UCSD-AML1 (cell line): ENCODE measurements at regions not wholly inside any gene's neighbourhood (a gene's known extent, or its start where the extent isn't known, plus 50 kb on each side); places are given as distances from the start of the nearest gene placed in this dataset.

Source experiments
- DNase-seq: peaks from one replicate; lab custom pipeline; 2025; ENCODE audit not compliant: unreplicated experiment; lab: John Stamatoyannopoulos, UW

DNA sequence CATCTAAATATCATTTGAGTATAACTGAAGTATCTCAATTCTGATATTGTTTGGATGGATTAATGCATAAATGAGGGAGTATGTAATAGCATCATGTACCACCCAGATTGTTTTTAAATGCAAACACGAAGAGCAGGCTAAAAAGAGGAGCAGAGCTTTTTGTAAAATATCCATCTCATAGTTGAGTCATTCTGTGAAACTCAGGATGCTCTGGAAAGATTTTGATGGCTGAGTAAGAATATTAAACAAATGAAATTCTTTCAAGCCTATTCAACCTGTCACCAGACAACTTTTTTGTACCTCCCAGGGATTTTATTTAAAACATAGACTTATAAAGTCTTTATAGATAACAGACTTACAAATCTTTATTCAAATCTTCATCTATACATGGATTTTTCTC, 625.9 kb downstream of the TLE4 start:
- no peak for DNase-seq

DNA sequence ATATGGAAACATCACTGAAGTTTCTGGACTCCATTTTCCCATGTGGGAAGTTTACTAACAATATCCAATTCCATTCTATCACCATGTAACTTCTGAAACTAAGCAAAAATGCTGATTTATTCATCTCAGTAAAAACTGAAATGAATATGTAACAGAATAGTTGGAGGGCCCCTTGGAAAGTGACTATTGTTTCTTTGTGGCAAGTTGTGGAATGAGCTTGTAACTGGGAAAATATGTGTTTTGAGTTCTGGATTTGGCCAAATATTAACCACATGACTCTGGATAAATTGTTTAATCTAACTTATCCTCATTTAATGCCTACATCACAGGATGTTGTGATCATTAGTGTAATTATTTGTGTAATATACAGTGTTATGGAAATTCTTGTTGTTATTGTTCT, 619.3 kb downstream of the TLE4 start:
- no peak for DNase-seq

DNA sequence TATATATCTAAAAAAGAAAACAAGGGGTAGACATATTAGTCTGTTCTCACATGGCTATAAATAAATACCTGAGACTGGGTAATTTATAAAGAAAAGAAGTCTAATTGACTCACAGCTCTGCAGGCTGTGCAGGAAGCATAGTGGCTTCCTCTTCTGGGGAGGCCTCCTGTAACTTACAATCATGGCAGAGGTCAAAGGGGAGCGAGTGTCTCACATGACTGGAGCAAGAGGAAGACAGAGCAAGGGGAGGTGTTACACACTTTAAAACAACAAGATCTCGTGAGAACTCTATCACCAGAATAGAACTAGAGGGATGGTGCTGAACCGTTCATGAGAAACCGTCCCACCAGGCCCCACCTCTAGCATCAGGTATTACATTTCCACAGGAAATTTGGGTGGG, 616.8 kb downstream of the TLE4 start:
- DNase-seq: no peak

DNA sequence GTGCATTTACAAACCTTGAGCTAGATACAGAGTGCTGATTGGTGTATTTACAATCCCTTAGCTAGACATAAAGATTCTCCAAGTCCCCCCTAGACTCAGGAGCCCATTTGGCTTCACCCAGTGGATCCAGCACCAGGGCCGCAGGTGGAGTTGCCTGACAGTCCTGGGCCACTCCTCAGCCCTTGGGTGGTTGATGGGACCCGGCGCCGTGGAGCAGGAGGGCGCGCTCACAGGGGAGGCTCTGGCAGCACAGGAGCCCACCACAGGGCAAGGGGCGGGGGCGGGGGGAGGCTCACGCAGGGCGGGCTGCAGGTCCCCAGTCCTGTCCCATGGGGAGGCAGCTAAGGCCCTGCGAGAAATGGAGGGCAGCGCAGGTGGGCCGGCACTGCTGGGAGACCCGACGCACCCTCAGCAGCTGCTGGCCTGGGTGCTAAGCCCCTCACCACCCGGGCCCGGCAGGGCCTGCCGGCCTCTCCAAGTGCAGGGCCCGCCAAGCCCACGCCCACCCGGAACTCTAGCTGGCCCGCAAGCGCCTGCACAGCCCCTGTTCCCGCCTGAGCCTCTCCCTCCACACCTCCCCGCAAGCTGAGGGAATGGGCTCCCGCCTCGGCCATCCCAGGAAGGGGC, 613.5 kb downstream of the TLE4 start:
- DNase-seq: no peak

DNA sequence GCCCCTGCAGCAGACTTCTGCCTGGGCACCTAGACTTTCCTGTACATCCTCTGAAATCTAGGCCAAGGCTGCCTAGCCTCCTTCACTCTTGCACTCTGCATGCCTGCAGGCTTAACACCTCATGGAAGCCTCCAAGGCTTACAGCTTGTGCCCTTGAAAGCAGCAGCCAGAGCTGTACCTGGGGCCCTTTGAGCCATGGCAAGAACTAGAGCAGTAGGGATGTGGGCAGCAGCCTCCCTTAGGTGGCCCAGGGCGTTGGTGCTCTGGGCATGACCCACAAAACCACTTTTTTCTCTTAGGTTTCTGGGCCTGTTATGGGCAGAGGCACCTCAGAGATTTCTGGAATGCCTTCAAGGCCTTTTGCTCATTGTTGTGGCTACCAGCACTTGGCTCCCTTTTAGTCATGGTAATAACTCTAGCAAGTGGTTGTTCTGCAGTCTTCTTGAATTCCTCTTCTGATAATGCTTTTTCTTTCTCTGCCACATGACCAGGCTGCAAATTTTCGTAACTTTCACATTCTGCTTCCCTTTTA, 606.2 kb downstream of the TLE4 start:
- DNase-seq: no peak

DNA sequence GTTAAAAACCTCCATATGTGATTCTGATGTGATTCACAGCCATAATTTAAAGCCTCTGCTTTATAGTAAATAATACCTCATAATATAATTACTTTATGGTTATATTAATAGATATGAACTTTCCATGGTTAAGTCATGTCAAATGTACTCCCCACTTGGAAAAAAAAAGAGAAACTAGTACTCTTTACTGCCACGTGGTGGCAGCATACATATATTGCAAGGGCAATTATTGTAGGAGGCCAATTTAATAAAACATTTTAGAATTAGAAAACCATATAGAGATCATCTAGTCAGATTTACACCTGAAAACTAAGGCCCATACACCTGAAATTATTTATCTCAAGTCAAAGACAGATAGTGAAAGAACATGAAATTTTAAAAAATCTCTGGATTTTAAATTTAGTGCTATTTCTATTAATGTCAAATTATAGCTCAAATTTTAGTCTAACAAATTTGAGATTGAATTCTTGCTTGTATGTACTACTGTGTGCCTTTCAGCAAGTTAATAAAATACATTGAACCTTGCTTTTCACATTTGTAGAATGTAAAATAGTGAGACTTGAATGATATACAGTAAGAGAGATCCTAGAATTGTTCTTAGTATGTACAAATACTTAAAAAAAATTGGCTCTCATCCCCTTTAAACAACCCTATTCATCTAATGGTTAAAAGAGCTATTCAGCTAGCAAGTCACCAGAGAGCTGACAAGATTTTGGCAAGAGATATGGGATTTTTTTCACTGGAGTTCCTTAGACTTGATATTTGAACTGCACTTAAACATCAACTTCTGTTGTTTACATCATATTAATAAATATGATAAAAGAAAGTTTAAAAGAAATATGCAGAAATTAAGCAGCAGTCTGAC, 603.8 kb downstream of the TLE4 start:
- DNase-seq: no peak

DNA sequence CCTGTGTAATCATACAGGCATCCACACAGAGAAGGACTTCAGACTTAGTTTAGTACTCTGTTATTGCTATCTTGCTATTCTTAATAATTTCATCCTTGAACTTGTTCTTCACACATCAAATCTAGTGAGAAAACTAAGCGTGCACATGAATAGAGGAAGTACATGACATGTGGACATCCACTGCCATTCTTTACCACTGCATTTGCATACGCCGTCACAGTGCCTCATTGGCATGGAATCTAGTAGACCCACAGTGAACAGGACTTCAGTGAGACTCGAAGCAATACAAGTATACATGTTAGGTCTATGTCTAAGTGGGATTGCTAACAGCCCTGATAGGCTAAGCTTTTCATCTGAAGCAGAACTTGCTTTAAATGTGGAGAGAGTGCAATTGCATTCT, 592.1 kb downstream of the TLE4 start:
- DNase-seq: no peak

DNA sequence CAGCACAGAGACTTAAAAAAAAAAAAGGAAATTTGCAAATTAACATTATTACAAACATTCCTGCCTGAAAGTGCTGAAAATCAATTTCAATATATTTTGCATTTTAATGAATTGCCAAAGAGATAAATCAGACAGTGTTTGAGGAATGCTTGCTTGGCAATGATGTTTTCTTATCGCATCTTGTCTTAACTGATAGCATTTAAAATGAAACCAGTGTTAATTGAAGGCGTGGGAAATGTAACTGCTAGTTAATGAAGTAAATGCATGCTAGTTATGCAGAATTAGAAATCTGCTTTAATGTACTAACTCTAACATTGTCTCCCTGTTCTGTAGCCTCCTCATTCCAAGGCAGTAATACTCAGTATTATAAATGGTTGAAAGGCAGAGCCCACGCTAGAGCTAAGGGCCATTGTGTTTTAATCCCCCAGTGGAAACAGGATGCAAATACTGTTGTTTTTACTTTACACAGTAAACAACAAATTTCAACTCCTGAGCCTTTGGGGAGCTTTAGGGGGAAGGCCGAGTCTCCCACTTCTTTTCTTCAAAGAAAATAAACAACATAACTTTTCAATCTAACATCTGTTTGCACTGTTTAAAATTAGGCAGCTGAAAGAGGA, 586.9 kb downstream of the TLE4 start:
- DNase-seq: no peak

DNA sequence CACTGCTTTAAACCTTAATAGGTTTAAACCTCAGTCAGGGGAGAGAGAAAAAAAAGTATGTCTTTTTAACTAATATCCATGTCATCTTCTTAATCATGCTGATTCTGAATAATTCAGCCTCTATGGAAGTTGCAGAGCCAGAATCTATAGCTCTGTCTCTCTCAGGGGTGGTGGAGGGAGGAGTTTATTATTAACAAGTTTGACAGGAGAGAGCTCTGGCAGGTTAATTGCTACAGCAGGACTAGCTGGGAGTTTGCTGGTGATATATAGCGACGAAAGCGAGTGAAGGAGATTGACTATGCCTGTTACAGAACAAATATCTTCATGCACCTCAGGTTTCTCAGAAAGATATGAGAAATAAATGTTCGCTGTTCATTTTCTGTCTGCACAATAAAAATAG, 586.4 kb downstream of the TLE4 start:
- no peak for DNase-seq

DNA sequence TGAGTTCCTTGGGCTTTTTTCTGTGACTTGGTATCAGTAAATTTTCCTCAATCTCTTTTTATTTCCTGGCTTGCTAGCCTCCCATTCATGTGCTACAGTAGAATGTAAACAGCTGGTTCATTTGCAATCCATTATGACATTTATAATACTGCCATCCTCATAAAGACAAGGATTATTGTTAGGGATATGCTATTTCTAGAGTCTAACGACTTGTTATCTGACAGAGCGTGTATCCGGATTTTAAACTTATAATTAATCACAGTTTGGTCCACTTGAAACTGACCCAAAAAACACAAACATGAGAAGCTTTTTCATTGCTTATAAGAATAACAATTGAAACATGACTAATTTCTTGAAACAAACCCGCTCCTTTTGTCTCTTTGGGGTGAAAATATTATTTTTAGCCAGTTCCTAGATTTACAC, 585.8 kb downstream of the TLE4 start:
- DNase-seq: no peak

DNA sequence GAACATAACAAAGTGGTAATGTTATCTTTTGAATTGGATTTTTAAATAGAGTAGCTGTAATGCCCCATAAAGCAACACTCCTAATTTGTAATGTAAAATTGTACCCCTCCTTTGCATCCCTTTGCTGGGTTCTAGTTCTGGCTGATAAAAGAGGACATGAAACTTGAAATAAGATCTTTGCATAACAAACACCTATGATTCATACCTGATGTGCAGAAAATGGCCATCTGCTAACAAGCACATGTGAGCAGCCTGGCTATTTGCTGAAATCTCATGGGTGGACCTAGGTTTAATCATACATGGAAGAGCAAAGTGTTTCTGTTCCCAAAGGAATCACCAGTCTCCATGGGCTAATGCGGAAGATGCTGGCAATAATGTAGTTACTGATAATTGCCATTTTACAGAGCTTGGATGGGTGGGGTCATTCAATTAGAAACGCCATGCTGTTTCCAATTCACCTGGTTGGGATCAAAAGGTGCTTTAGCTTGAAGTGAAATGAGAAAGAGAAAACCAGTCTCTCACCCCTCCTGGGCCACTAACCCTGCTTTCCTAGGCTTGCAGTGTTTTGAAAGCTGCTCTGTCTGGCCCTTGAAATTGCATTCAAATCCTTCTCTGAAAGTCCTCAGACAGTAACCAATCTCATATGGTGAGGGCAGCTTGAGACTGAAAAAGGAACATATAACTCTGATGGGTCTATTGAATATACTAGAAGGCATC, 585.1 kb downstream of the TLE4 start:
- DNase-seq: no peak

DNA sequence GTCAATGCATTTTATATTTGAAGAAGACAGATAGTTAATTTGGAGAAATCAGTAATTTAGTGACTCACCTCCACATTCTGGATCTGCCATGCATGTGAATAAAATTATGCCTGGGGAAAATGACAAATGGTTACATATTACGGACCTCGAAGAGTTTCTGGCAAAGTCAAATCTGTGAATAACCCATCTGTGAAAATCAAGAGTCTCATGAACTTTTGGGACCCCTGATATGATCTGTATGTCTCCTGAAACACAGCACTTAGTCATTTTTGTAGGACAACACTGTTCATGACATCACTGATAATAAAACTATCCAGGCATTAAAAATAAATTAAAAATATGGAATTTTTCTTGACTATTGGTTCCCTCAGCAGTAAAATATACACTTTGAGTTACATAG, 584.5 kb downstream of the TLE4 start:
- no peak for DNase-seq

DNA sequence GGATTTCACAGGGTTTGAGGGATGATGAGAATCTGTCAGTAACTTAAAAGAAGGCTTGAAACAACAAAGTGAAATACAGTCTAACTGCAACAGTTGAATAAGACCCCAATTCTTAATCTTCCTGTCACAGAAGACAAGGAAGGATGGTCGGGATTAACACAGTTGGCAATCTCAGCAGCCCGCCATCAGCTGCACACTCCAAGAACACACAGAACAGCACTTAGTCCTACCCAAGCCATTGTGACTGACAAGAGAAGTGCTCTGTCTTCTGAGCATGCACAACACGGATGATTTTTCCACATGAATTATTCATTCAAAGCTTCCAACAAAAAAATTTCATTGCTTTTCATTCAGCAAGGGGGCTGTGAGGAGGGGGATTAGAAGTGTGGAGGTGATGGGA, 576.1 kb downstream of the TLE4 start:
- no peak for DNase-seq

DNA sequence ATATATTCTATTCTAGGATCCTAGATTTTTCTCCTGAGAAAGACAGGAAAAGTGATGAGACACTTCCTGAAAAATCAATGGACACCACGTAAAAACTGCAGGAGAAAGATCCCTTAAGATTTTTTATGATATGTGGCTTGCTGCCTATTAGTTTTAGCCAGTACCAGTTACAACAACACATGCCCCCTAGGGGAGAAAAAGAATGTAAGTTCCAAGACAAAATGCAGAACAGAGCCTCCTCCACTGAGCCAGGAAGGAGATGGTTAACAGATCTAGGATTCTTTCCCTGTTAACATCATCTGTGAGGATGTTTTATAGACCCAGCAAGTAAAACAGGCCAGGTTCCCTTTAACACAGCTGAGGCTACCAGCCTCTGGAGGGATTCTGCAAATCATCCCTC, 574.7 kb downstream of the TLE4 start:
- DNase-seq: no peak

DNA sequence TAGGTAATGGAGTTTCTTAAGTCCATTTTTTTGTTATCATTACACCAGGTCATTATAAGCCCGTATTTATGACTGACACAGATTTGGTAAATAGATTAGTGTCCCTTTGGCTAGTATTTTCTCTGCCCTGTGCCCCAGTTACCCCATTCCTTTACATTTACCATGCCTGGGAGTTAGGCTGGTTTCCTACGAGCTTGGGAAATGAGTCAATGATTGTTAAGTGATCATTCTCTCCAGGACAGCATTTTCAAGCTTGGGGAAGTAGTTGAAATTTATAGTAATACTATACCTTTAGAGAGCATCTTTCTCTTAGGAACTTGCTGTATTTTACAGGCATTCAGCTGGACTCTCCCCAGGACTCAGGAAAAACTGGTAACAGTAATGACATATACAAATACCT, 573.1 kb downstream of the TLE4 start:
- no peak for DNase-seq

DNA sequence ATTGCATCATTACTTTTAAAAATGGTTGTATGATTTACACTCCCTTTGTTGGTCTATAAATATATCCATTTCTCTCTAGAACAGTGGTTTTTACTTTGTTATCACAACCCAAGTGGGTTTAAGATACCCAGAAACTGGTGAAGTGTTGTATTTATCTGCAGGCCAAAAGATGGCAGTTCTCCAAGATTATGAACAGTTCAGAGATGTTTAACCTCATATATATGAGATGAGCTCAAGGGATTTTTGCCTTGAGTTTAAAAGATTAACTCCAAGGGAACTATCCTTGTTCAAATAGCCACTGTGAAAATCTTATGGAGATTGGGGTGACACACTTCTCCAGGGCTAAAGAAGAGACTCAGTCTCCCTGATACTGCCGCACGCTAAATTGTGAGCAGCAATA, 572.6 kb downstream of the TLE4 start:
- DNase-seq: no peak

DNA sequence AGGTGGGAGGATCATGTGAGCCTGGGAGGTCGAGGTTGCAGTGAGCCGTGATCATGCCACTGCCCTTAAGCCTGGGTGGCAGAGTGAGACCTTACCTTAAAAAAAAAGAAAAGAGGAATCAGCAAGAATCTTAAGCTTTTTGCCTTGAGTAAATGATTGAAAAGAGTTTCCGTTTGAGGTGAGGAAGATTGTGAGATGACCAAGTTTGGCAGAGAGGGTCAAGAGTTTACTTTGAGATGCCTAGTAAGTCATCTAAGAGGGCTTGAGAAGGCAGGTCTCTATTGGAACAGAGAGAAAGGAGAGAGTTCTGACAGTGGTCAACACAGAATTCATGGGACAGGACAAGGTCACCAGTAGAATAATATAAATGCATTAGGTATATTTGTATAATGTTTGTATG, 572.1 kb downstream of the TLE4 start:
- DNase-seq: no peak

DNA sequence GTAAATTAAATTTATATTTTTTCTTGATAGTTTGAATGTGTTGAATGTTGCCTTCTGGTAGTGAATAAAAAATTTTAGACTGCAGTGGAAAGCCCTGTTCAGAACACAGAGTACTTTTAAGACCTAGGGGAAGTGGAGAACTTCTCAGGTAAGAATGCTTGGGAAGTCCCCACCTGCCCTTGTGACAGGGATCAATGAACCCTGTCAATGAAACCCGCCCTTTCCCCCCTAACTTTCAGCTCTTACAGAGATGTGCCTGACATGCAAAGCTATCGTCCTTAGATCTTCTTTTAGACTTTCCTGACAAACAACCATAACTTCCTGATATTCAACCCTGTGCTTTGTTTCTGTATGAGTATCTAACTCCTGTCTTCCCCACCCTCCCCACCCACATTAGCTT, 562.7 kb downstream of the TLE4 start:
- no peak for DNase-seq

DNA sequence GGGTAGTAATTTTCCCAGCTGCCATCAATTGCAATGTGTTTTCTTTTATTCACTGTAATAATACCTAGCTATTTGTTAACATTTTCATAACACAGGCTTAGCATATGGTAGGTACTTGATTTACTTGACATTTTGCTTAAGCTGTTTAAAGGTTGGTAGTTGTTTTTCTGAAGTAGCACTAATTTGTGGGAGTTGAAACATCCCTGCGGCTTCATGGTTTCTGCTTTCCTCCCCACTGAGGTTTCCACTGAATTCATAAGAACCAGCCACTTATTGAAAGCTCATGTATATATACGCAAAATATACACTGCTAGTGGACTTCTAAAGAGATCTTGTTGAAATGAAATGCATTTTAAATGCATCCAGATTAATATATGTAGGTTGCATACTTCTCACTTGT, 559.9 kb downstream of the TLE4 start:
- DNase-seq: no peak

DNA sequence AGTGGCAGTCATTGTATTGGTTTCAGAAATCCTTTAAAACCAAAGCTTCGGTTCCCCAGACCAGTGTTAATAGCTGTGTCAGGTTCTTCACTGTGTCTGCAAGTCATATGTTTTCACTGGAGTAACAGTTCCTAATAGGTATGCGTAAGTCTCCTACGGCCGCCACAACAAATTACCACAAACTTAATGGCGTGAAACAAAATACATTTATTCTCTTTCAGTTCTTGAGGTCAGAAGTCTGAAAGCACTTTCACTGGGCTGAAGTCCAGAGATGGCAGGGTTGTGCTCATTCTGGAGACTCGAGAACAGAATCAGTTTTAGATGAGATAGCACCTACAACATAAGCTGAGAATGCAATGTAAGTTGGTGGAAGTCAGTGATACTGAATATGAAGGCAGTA, 556.2 kb downstream of the TLE4 start:
- no peak for DNase-seq

DNA sequence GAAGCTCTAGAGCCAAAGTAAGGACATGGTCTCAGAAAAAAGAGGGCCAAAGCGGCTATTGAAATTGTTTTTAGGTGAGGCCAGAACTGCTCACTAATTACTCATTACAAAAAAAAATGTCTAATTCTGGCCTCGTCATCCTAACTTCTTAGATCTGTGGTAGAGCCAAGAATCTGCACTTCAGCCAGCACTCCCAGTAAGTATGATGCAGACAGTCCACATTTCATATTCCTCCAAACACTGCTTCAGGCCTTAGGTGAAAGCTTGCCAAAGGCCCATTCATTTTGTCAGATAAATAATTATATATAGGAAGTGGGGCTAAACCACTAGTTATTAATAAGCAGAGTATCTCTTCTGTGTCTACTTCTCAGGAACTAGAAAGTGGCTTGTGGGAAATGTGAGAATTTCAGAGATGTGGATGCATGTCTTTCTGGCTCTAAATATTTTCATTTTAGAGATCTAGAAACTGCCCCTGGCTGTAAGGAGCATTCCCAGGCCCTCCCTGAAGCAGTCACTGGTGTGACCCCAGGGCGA, 554.0 kb downstream of the TLE4 start:
- DNase-seq: no peak
